Astrocyte of the spinal cord (primary cell): ENCODE measurements at regions not wholly inside any gene's neighbourhood (a gene's known extent, or its start where the extent isn't known, plus 50 kb on each side); places are given as distances from the start of the nearest gene placed in this dataset.

Source experiments
- DNase-seq: peaks from one replicate; pipeline ENCODE4 v3.0.0; 2011; ENCODE audit warnings: low read depth, low spot score
- H3K4me3 ChIP-seq: 2 replicates; pipeline ENCODE4 v1.5.1; 2011; ENCODE audit warnings: low read depth, mild to moderate bottlenecking, low read length, moderate library complexity
- CTCF ChIP-seq: IDR thresholded peaks from 2 replicates; pipeline ENCODE4 v1.5.1; 2012; ENCODE audit warnings: low read depth, mild to moderate bottlenecking, low read length, inconsistent platforms
- in situ Hi-C: cut with HindIII; loops from 2 replicates; pipeline ENCODE4 v1.10.0; 2017; ENCODE audit warnings: low sequenced_read_pairs

DNA sequence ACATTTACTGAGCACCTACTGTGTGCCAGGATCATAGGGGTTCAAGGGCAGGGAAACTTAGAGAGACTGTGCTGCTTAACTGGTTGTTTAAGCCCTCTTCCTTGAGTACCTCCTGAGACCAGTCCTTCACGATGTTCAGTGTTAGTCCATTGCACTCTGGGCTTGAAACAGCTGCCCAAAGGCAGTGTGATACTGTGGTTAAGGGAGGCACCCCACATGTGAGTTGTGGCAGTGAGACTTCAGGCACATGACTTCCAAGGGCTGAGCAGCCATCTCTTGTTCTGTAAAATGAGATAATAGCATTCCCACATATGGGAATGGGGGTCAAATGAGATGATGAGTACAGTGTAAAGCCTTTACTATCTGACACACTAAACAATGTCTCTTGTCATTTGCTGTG, 75.1 kb downstream of the LINGO1 start:
- no peak overlapping the region for H3K4me3 ChIP-seq
- no peak for DNase-seq
- TF ChIP-seq CTCF = no peak
- in situ Hi-C loops = no loop called here

DNA sequence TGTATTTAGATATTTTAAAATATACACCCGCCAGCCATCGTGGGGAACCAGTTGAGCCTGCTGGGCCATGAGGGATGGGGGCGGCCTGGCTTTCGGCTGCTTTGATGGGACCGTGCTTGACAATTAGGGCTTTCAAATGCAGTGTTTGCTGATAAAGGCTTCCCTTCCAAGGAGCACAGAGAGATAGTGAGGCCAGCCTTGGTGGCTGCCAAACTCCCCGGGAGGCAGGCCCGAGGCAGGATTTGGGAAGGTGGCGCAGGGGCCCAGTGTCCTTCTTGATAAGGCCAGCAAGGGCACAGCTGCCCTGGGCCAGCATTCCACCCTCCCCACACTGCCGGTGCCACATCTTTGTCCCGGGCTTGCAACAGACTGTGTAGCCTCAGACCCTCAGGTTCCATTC, 75.6 kb downstream of the LINGO1 start:
- no peak overlapping the region for H3K4me3 ChIP-seq

DNA sequence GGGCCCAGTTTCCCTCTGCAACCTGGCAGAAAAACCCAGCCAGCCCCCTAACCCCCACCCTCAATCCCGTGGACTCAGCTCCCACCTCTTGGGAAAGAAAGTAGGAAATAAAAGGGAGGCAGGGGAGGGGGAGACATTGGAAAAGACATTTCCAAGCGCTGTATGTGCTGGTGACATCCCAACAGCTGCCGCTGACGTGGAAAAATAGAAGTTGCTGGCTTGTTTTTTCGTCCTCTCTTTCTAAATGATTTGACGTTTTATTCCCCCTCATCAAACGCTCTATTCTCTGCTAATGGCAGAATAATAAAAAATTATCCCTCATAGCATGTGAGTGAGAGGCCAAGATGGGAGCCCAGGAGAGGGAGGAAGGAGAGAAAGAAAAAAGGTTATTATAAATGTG, 76.1 kb downstream of the LINGO1 start:
- TF ChIP-seq CTCF = no peak

More for the DNA sequence above, 75.6 kb downstream of the LINGO1 start:
- TF ChIP-seq CTCF = no peak
- in situ Hi-C loops = no loop called here
- no peak for DNase-seq

GRCh38 chr15:77555232-77555631, 77.5 kb downstream of the LINGO1 start:
- DNase-seq = no peak
- in situ Hi-C loops = no loop called here
- H3K4me3 ChIP-seq = no peak overlapping the region
- TF ChIP-seq CTCF = no peak

More for the DNA sequence above, 76.1 kb downstream of the LINGO1 start:
- H3K4me3 ChIP-seq = no peak overlapping the region
- in situ Hi-C loops = no loop called here
- DNase-seq = no peak

GRCh38 chr15:77554306-77555080, 78.2 kb downstream of the LINGO1 start:
- in situ Hi-C loops = no loop called here
- TF ChIP-seq CTCF = no peak

DNA sequence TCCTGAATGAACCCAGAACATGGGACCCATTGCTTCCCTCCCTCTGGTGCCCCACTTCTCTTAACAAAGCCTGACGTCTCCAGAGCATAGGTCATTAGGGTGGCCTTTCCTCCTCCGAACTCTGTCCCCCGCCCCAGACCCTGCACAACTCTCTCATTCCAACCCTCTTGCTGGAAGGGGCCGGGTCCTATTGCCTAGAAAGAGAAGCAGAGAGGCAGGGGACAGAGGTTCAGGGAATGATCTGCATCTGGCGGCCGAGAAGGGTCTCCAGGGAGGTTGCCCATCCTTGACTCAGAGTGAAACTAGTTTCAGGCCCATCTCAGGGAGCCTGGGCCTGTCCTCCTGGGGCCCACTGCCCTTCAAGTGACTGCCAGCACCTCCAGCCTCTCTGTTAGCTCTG, 79.0 kb downstream of the LINGO1 start:
- no peak for TF ChIP-seq CTCF
- in situ Hi-C loops = no loop called here
- no peak overlapping the region for H3K4me3 ChIP-seq
- DNase-seq = no peak

More at GRCh38 chr15:77554306-77555080, 78.2 kb downstream of the LINGO1 start:
- H3K4me3 ChIP-seq = no peak overlapping the region
- DNase-seq = no peak
